Panc1 (cell line): ENCODE measurements at regions not wholly inside any gene's neighbourhood (a gene's known extent, or its start where the extent isn't known, plus 50 kb on each side); places are given as distances from the start of the nearest gene placed in this dataset.

Experiments
- ATAC-seq: fragments of 200-7000 bp; cut with Tn5 transposase; 2 replicates; pipeline ENCODE4 v1.9.1; 2020; ENCODE audit warnings: mild to moderate bottlenecking, moderate library complexity
- BruUV-seq: library from RNA; stranded (reverse); fragments of 400-500 nt; replicated peaks from 2 replicates; lab custom pipeline; 2021; lab: Mats Ljungman, UMichigan
- CTCF ChIA-PET: fragments of 300-600 bp; sonication (Branson Sonifier 250); formaldehyde crosslinking; loops from one replicate; lab custom pipeline; 2022; ENCODE audit warnings: antibody characterized with exemption; lab: Charles Lee
- POLR2A ChIA-PET: fragments of 300-600 bp; sonication (Branson Sonifier 250); formaldehyde crosslinking; loops from one replicate; lab custom pipeline; 2022; ENCODE audit warnings: antibody characterized with exemption; lab: Charles Lee
- DNase-seq: peaks from one replicate; pipeline ENCODE4 v3.0.0-alpha.2; 2010; ENCODE audit warnings: low read depth, low spot score
- H3K27ac ChIP-seq: 2 replicates; pipeline ENCODE4 v1.5.1; 2011; ENCODE audit warnings: mild to moderate bottlenecking, low read length, inconsistent platforms
- H3K27me3 ChIP-seq: fragments of 200-500 bp; sonication (Bioruptor generic); 2 replicates; pipeline ENCODE4 v1.6.0; 2014; ENCODE audit warnings: low read length, inconsistent platforms; ENCODE audit not compliant: control insufficient read depth, insufficient read depth
- H3K36me3 ChIP-seq: fragments of 200-500 bp; sonication (Bioruptor generic); 2 replicates; pipeline ENCODE4 v1.5.1; 2014; ENCODE audit warnings: inconsistent platforms, mild to moderate bottlenecking, low read length, moderate library complexity; ENCODE audit not compliant: control insufficient read depth, insufficient read depth
- H3K4me1 ChIP-seq: 2 replicates; pipeline ENCODE4 v1.5.1; 2011; ENCODE audit warnings: inconsistent platforms, mild to moderate bottlenecking, low read length, moderate library complexity; ENCODE audit not compliant: control insufficient read depth, insufficient read depth
- H3K4me3 ChIP-seq, 2 experiments: 2 replicates each; pipeline ENCODE4 v1.5.1; 2011 to 2012; ENCODE audit warnings: low read depth in 2 of 2, low read length in 2 of 2, mild to moderate bottlenecking in 2 of 2, inconsistent platforms in 1 of 2, moderate library complexity in 1 of 2
- H3K9me3 ChIP-seq: fragments of 200-500 bp; sonication (Bioruptor generic); 2 replicates; pipeline ENCODE4 v1.5.1; 2014; ENCODE audit warnings: low read depth, mild to moderate bottlenecking, inconsistent platforms, low read length, moderate library complexity; ENCODE audit not compliant: control insufficient read depth, insufficient read depth
- POLR2AphosphoS5 ChIP-seq: IDR thresholded peaks from 2 replicates; pipeline ENCODE4 v1.6.1; 2012; ENCODE audit warnings: mild to moderate bottlenecking, low read depth, low read length, moderate library complexity
- SIN3A ChIP-seq: IDR thresholded peaks from 2 replicates; pipeline ENCODE4 v1.6.1; 2012; ENCODE audit warnings: low read depth, mild to moderate bottlenecking, low read length, moderate library complexity, borderline replicate concordance; ENCODE audit not compliant: insufficient read depth
- TCF7L2 ChIP-seq: IDR thresholded peaks from 2 replicates; pipeline ENCODE4 v1.6.1; 2011; ENCODE audit warnings: mild to moderate bottlenecking, low read depth, low read length, inconsistent platforms
- in situ Hi-C: cut with HindIII; loops from 2 replicates; pipeline ENCODE4 v1.10.0; 2016; ENCODE audit warnings: low sequenced_read_pairs, low pct_unique_long_range_greater_than_20kb
- intact Hi-C: fragments of 100-400 bp; cut with micrococcal nuclease; formaldehyde crosslinking; loops from one replicate; pipeline ENCODE4 v1.10.0; 2022; ENCODE audit not compliant: unreplicated experiment
- TF ChIP-seq, protein P1 (sequence below): fragments of 450-650 bp; IDR thresholded peaks from 2 replicates; pipeline ENCODE4 v1.5.1; 2017; ENCODE audit warnings: mild to moderate bottlenecking
- TF ChIP-seq, protein P2 (sequence below), 2 experiments: IDR thresholded peaks; 2 replicates each; pipeline ENCODE4 v1.6.1; 2011 to 2012; ENCODE audit warnings: low read depth in 2 of 2, control low read depth in 1 of 2, low read length in 1 of 2, mild to moderate bottlenecking in 1 of 2, moderate library complexity in 1 of 2; ENCODE audit not compliant: insufficient read depth in 1 of 2

DNA sequence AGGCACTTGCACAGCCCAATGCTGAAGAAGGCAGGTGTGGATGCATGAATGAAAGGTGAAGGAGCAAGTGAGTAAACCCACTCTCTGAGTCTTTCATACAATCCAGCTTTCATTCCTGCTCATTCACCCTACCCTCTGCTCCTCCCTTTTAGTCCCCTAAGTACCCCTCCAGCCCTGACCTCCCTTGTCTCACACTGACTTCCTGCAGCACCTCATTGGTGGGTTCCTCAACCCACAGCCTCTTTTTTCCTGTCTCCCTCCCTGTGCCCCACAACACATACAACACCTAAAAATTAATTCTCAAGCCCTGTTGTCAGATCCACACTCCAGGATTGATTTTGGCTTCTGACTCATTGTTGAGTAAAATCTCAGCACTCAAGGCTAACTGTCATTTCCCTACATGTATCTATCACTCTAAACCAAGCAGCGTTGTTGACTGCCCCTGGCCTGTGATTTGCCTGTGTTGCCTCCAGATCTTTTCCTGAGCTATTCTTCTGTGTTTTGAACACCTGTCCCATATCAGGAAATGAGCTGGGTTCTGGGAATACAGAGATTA is 177.3 kb upstream of the SERP2 start:
- no TSS peak for BruUV-seq
- Histone ChIP-seq H3K4me3 (no peak overlapping the region), H3K27me3 (no peaks in the 10 kb centered on the region), H3K27ac (no peak overlapping the region), H3K4me1 (no peaks in the 10 kb centered on the region), H3K36me3 (no peaks in the 10 kb centered on the region), H3K9me3 (no peaks in the 10 kb centered on the region)
- in situ Hi-C loops (no loop called here), intact Hi-C loops (no loop called here)
- ChIA-PET POLR2A (no interaction called here), CTCF (no interaction called here)
- no peak for ATAC-seq
- TF ChIP-seq, protein P1, sequence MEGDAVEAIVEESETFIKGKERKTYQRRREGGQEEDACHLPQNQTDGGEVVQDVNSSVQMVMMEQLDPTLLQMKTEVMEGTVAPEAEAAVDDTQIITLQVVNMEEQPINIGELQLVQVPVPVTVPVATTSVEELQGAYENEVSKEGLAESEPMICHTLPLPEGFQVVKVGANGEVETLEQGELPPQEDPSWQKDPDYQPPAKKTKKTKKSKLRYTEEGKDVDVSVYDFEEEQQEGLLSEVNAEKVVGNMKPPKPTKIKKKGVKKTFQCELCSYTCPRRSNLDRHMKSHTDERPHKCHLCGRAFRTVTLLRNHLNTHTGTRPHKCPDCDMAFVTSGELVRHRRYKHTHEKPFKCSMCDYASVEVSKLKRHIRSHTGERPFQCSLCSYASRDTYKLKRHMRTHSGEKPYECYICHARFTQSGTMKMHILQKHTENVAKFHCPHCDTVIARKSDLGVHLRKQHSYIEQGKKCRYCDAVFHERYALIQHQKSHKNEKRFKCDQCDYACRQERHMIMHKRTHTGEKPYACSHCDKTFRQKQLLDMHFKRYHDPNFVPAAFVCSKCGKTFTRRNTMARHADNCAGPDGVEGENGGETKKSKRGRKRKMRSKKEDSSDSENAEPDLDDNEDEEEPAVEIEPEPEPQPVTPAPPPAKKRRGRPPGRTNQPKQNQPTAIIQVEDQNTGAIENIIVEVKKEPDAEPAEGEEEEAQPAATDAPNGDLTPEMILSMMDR = no peak
- TF ChIP-seq SIN3A (no peak), TCF7L2 (no peak)
- no peak for DNase-seq

DNA sequence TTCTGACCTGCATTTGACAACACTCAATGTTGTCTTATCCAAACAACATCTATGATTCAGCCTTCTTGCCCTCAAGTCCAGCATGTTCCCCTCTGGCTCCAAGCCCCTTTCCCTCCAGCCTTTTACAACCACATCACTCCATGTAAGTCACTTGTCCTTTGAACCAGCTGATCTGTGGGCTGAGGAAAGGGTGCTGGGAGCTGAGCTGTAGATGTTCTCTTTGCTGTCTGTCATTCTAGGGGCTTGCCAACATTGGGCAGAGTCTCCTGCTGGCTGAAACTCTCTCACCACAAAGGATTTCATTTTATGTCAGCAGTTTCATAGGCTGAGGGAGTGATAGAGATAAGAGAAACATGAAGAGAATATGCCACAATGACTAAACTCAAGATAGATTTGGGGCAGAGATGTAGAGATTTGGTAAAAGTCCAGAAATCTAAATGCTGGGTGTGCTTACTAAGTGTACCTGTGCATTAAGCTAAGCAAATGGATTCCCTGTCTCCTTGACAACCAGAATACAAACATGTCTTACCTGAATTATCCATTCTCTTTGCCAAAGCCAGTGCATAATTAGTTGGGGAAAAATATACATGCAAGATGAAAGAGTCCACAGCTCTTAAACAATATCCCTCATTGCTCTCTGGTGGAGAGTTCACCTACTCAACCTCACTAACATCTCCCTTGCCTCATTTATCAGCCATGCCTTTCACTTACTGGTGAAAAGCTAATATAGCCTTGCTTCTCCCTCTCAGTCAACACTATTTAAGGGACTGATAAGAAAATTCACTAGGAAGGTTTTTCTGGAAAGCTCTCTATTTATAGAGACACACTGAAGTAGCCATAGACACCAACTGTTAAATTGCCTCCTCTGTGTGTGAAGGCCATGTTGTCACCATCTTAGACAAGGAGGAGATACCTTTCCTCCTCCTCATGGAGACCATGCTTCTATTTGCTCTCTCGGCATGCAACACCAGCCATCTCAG is 175.5 kb upstream of the SERP2 start:
- TF ChIP-seq, protein P2, sequence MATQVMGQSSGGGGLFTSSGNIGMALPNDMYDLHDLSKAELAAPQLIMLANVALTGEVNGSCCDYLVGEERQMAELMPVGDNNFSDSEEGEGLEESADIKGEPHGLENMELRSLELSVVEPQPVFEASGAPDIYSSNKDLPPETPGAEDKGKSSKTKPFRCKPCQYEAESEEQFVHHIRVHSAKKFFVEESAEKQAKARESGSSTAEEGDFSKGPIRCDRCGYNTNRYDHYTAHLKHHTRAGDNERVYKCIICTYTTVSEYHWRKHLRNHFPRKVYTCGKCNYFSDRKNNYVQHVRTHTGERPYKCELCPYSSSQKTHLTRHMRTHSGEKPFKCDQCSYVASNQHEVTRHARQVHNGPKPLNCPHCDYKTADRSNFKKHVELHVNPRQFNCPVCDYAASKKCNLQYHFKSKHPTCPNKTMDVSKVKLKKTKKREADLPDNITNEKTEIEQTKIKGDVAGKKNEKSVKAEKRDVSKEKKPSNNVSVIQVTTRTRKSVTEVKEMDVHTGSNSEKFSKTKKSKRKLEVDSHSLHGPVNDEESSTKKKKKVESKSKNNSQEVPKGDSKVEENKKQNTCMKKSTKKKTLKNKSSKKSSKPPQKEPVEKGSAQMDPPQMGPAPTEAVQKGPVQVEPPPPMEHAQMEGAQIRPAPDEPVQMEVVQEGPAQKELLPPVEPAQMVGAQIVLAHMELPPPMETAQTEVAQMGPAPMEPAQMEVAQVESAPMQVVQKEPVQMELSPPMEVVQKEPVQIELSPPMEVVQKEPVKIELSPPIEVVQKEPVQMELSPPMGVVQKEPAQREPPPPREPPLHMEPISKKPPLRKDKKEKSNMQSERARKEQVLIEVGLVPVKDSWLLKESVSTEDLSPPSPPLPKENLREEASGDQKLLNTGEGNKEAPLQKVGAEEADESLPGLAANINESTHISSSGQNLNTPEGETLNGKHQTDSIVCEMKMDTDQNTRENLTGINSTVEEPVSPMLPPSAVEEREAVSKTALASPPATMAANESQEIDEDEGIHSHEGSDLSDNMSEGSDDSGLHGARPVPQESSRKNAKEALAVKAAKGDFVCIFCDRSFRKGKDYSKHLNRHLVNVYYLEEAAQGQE (IDR thresholded peaks at IDR 0.05; ENCODE audit: insufficient read depth in 1 of 2, low read depth in 2 of 2, low read length in 1 of 2) = no peak
- TF ChIP-seq SIN3A (no peak), POLR2AphosphoS5 (no peak), TCF7L2 (no peak)
- TF ChIP-seq, protein P1 = no peak
- H3K4me3 ChIP-seq = no peak overlapping the region
- H3K4me1 ChIP-seq = no peaks in the 10 kb centered on the region
- DNase-seq = no peak
- intact Hi-C loops (no loop called here), in situ Hi-C loops (no loop called here)
- H3K27ac ChIP-seq = no peak overlapping the region
- no peaks in the 10 kb centered on the region for H3K9me3 ChIP-seq
- CTCF ChIA-PET = no interaction called here
- H3K36me3 ChIP-seq = no peaks in the 10 kb centered on the region
- POLR2A ChIA-PET = no interaction called here
- BruUV-seq = no TSS peak
- no peak for ATAC-seq
- H3K27me3 ChIP-seq = no peaks in the 10 kb centered on the region
